ENCODE measurements at regions not wholly inside any gene's neighbourhood (a gene's known extent, or its start where the extent isn't known, plus 50 kb on each side); places are given as distances from the start of the nearest gene placed in this dataset.
"Not testable (repeated sequence)": the region's sequence is repeated elsewhere in the genome, so short reads cannot be mapped to it uniquely, and the experiment has no call there.

- intact Hi-C loops (cut with micrococcal nuclease): no loop called here
Observed at GRCh38 chr5:21070858-21071257, 1082.9 kb upstream of the CDH18 start.

DNA sequence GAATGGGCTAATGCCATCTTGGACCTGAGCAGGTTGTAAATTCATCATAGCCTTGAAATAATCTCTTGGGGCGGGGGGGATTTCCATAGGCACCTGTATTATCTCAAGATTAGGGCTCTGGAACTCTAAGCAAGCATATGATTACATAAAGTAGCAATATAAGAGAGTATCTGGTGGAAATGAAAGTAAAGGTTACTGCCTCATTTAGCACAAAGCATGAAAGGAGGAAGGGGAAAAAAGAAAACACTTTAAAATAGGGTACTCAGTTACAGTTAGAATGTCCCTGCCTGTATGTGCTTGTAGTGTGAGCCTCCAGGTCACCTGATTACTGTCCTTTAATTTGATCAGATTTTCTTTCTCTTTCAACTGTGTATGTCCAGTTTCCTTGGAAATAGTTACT lies 1079.7 kb upstream of the CDH18 start:
- intact Hi-C loops (cut with micrococcal nuclease): no loop called here

GRCh38 chr5:21063146-21063545 lies 1075.1 kb upstream of the CDH18 start:
- intact Hi-C loops (cut with micrococcal nuclease): no loop called here

DNA sequence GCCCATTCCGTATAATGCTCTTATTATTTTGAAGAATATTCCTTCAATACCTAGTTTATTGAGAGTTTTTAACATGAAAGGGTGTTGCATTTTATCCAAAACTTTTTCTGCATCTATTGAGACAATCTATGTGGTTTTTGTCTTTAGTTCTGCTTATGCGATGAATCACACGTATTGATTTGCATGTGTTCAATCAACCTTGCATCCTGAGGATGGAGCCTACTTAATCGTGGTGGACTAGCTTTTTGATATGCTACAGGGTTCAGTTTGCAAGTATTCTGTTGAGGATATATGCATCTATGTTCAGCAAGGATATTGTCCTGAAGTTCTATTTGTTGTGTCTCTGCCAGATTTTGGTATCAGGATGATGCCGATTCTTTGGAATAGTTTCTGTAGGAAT lies 1070.3 kb upstream of the CDH18 start:
- intact Hi-C loops (cut with micrococcal nuclease): no loop called here

- intact Hi-C loops (cut with micrococcal nuclease): no loop called here
Observed at GRCh38 chr5:21051945-21052344, 1063.9 kb upstream of the CDH18 start.

GRCh38 chr5:21049901-21050300 lies 1061.9 kb upstream of the CDH18 start:
- intact Hi-C loops (cut with micrococcal nuclease): no loop called here

GRCh38 chr5:21030981-21031380 lies 1043.0 kb upstream of the CDH18 start:
- intact Hi-C loops (cut with micrococcal nuclease): no loop called here

- intact Hi-C loops (cut with micrococcal nuclease): no loop called here
Observed at GRCh38 chr5:21024966-21025365, 1037.0 kb upstream of the CDH18 start.

DNA sequence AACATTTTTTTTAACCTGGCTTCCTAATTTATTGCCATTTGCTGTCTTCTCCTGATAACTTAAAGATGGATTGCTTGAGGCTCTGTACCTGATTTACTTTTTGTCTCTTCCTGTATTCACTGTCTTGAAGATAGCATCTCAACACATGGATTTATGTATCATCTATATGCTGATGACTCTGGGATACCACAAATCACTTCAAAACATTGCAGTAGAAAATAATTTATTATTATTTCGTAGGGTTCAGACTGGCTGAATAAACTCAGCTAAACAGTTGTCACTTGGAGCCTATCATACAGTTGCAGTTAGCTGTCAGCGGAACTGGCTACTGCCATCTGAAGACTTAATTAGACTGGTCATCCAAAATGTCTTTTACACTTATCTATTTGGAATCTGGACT lies 1025.2 kb upstream of the CDH18 start:
- intact Hi-C loops (cut with micrococcal nuclease): no loop called here

GRCh38 chr5:21007781-21008180 lies 1019.8 kb upstream of the CDH18 start:
- intact Hi-C loops (cut with micrococcal nuclease): no loop called here

GRCh38 chr5:20988933-20989332 lies 1000.9 kb upstream of the CDH18 start:
- intact Hi-C loops (cut with micrococcal nuclease): not testable (repeated sequence)

- intact Hi-C loops (cut with micrococcal nuclease): no loop called here
Observed at GRCh38 chr5:20985754-20986153, 997.8 kb upstream of the CDH18 start.

GRCh38 chr5:20974426-20974825 lies 986.4 kb upstream of the CDH18 start:
- intact Hi-C loops (cut with micrococcal nuclease): no loop called here

GRCh38 chr5:20972419-20972925 lies 984.5 kb upstream of the CDH18 start:
- intact Hi-C loops (cut with micrococcal nuclease): no loop called here

DNA sequence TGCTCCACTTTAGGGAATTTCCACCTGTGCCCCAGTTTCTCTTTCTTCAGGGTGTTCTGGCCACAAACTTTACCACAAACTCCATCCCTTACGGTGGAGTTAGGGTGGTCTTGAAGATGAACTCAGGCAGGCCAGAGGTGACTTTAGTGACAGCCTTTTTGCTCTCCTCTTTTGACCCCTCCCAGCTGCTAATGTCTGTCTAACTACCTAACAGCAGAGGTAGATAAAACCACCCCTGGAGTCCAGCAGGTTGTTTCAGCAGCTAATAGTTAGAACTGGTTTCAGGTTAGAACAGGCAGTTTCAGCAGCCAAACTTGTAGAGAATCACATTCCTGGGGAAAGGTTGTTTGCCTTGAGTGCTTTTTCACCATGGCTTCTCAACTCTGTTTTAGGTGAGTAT lies 971.3 kb upstream of the CDH18 start:
- intact Hi-C loops (cut with micrococcal nuclease): no loop called here

- intact Hi-C loops (cut with micrococcal nuclease): no loop called here
Observed at GRCh38 chr5:20958641-20959040, 970.6 kb upstream of the CDH18 start.

DNA sequence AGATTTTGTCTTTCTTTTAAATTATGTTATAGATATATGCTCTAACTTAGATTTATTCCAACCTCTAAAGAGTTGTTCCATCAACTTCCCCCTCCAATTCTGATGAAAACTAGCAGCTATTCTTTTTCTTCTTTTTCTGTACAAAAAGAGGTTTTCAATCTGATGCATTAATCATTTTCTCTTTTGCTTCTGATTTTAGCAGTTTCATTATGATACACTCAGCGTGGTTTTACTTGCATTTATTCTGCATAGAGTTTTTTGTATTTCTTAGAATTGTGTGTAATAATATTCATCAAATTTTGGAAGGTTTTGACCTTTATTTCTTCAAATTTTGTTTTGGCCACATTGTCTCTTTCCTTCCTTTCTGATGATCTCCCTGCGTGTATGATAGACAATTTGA lies 968.1 kb upstream of the CDH18 start:
- intact Hi-C loops (cut with micrococcal nuclease): no loop called here

DNA sequence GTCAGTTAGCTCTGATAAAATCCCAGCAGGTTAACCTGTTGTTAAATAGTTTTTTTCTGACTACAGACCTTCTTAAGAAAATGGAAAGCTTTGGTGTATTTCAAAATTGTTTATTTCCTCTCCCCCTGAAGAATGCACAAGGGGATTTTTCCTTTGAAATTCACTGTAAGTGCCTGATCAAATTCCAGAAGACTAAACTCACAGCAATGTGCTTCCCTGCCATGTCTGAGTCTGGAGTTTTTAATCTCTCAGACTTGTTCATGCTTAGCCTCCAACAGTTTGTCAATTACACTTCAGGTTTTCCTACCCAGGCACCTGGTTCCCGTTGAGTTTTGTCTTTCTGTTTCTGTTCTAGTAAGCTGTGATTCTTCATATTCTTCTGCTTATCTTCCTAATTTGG lies 961.6 kb upstream of the CDH18 start:
- intact Hi-C loops (cut with micrococcal nuclease): no loop called here

DNA sequence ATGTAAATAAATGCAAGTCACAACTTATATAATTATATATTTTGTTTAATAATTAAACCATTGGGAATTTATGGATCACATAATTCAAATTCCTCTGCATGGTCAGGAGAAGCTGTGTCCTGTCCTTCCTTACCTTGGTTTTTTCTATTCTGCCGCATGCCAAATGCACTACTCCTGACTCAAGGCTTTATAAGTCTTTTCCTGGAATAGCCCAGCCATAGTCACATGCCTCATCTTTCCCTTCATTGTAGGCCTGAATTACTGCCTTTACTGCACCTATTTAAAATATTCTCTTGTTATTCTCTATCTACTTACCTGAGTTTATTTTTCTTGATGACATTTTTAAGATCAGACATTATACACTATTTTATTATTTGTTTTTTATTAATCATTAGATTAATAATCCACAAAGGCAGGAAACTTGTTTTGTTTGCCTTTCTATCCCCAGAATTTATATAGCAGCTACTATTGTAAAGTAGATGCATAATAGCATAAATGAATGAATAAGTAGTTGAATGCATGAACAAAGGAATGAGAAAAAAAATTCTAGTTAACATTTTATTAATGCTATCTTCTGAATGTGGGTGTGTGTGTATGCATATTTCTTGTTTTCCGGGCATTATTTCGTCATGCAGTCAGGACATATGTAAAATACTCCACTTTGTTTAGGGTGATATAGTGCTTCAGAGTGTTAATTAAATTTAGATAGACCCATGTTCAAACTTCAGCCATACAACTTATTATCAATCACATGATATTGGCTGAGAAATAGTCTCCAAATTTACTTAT lies 955.4 kb upstream of the CDH18 start:
- intact Hi-C loops (cut with micrococcal nuclease): not testable (repeated sequence)

- intact Hi-C loops (cut with micrococcal nuclease): not testable (repeated sequence)
Observed at GRCh38 chr5:20942603-20943002, 954.6 kb upstream of the CDH18 start.

- intact Hi-C loops (cut with micrococcal nuclease): not testable (repeated sequence)
Observed at GRCh38 chr5:20940786-20941185, 952.8 kb upstream of the CDH18 start.

DNA sequence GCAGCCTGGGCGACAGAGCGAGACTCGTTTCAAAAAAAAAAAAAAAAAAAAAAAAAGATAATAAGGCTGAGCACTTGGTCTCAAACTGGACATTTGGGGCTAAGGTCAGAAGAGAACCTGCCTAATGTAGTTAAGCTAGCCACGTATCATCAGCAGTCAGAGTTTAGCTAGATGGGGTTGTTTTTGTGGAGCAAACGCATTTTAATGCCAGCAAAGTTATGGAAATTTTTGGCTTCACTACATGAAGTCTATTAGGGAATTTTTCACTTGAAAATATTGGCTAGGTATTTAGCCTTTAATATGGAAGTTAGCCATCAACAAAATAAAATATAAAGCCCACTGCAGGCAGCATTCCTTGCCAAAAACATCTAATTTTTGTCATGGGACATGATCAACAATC lies 902.9 kb upstream of the CDH18 start:
- intact Hi-C loops (cut with micrococcal nuclease): not testable (repeated sequence)

DNA sequence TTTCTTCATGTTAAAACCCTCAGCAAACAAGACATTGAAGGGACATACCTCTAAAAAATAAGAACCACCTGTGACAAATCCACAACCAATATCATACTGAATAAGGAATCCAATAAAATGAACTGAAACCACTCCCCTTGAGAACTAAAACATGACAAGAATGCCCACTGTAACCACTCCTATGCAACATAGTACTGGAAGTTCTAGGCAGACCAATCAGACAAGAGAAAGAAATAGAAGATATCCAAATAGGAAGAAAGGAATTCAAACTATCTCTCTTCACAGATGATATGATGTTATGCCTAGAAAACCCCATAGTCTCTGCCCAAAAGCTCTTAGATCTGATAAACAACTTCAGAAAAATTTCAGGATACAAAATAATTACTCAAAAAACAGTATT lies 887.7 kb upstream of the CDH18 start:
- intact Hi-C loops (cut with micrococcal nuclease): not testable (repeated sequence)
